GM12878 (cell line): ENCODE measurements at regions not wholly inside any gene's neighbourhood (a gene's known extent, or its start where the extent isn't known, plus 50 kb on each side); places are given as distances from the start of the nearest gene placed in this dataset.

Source experiments
- ATAC-seq: fragments of 200-7000 bp; cut with Tn5 transposase; 3 replicates; pipeline ENCODE4 v1.9.1; 2020; ENCODE audit warnings: mild to moderate bottlenecking, moderate library complexity
- BruUV-seq: library from RNA; stranded (reverse); fragments of 400-500 nt; replicated peaks from 2 replicates; lab custom pipeline; 2021; lab: Mats Ljungman, UMichigan
- CTCF ChIA-PET: fragments of 300-600 bp; sonication (Branson Sonifier 250); formaldehyde crosslinking; extraction: SDS; loops from one replicate; lab custom pipeline; 2021; ENCODE audit warnings: inconsistent platforms; lab: Yijun Ruan, JAX
- POLR2A ChIA-PET: fragments of 350-600 bp; formaldehyde crosslinking; extraction: SDS; loops from one replicate; lab custom pipeline; 2021; ENCODE audit warnings: inconsistent platforms; lab: Charles Lee
- RAD21 ChIA-PET: fragments of 300-600 bp; sonication (Branson Sonifier 250); formaldehyde crosslinking; loops from one replicate; lab custom pipeline; 2023; ENCODE audit warnings: antibody characterized with exemption; ENCODE audit not compliant: unreplicated experiment; lab: Charles Lee
- SMC1A ChIA-PET: fragments of 300-600 bp; sonication (Branson Sonifier 250); formaldehyde crosslinking; loops from one replicate; lab custom pipeline; 2023; ENCODE audit not compliant: unreplicated experiment, uncharacterized antibody; lab: Charles Lee
- DNase-seq: peaks from one replicate; pipeline ENCODE4 v3.0.0-alpha.2; 2011; ENCODE audit warnings: low read depth, low spot score
- FAIRE-seq: peaks from 3 replicates; lab custom pipeline; 2011; peaks lifted over from hg19 to GRCh38; lab: Jason Lieb, UNC
- H2AFZ ChIP-seq: 2 replicates; pipeline ENCODE4 v1.6.0; 2011; ENCODE audit warnings: low read depth, low read length, control low read depth; ENCODE audit not compliant: control insufficient read depth
- H3K27ac ChIP-seq: 2 replicates; pipeline ENCODE4 v1.5.1; 2011; ENCODE audit warnings: control low read depth; ENCODE audit not compliant: control insufficient read depth, insufficient read depth
- H3K27me3 ChIP-seq, 2 experiments: replicated peaks in 1 of 2; 2 replicates each; pipeline versions ENCODE4 v1.6.0 to v1.6.1; 2011; ENCODE audit warnings: low read length in 1 of 2; ENCODE audit not compliant: control insufficient read depth in 2 of 2, insufficient read depth in 2 of 2
- H3K36me3 ChIP-seq, 2 experiments: 2 replicates each; pipeline ENCODE4 v1.5.1; 2011; ENCODE audit warnings: low read length in 1 of 2; ENCODE audit not compliant: control insufficient read depth in 2 of 2, insufficient read depth in 2 of 2
- H3K4me1 ChIP-seq: 2 replicates; pipeline ENCODE4 v1.6.1; 2011; ENCODE audit warnings: mild to moderate bottlenecking, low read length, moderate library complexity, mixed read lengths; ENCODE audit not compliant: control insufficient read depth, insufficient read depth
- H3K4me2 ChIP-seq: 2 replicates; pipeline ENCODE4 v1.6.0; 2011; ENCODE audit warnings: control low read depth; ENCODE audit not compliant: control insufficient read depth, insufficient read depth
- H3K4me3 ChIP-seq: fragments of 200-600 bp; sonication (generic); 2 replicates; pipeline ENCODE4 v1.5.1; 2016
- H3K79me2 ChIP-seq: 2 replicates; pipeline ENCODE4 v1.6.0; 2011; ENCODE audit warnings: low read length; ENCODE audit not compliant: control insufficient read depth, insufficient read depth
- H3K9ac ChIP-seq: 2 replicates; pipeline ENCODE4 v1.8.0; 2011; ENCODE audit warnings: low read length, control low read depth, mixed read lengths; ENCODE audit not compliant: control insufficient read depth, insufficient read depth
- H3K9me3 ChIP-seq: replicated peaks from 3 replicates; pipeline ENCODE4 v1.5.1; 2011; ENCODE audit warnings: mild to moderate bottlenecking, low read length; ENCODE audit not compliant: control insufficient read depth, insufficient read depth
- H4K20me1 ChIP-seq: 2 replicates; pipeline ENCODE4 v1.6.0; 2011; ENCODE audit not compliant: control insufficient read depth, insufficient read depth
- ATF7 ChIP-seq: fragments of 450-650 bp; IDR thresholded peaks from 2 replicates; pipeline ENCODE4 v1.6.1; 2016; ENCODE audit warnings: low read depth, mild to moderate bottlenecking
- BCL11A ChIP-seq: IDR thresholded peaks from 2 replicates; pipeline ENCODE4 v1.6.1; 2011; ENCODE audit warnings: low read depth, low read length
- ESRRA ChIP-seq: IDR thresholded peaks from 2 replicates; pipeline ENCODE4 v1.6.1; 2012; ENCODE audit warnings: mild to moderate bottlenecking, low read length, improper control_type of control experiment
- FOXM1 ChIP-seq: IDR thresholded peaks from 2 replicates; pipeline ENCODE4 v1.6.1; 2012; ENCODE audit warnings: low read depth, mild to moderate bottlenecking, inconsistent platforms, low read length, moderate library complexity
- JUND ChIP-seq: IDR thresholded peaks from 2 replicates; pipeline ENCODE4 v1.6.1; 2012; ENCODE audit warnings: low read depth, mild to moderate bottlenecking, low read length, improper control_type of control experiment, moderate library complexity
- MEF2B ChIP-seq: fragments of 450-650 bp; IDR thresholded peaks from 2 replicates; pipeline ENCODE4 v1.6.1; 2018; ENCODE audit warnings: mild to moderate bottlenecking, moderate library complexity; ENCODE audit not compliant: partially characterized antibody, poor library complexity, severe bottlenecking
- NR2F1 ChIP-seq: fragments of 450-650 bp; conservative IDR thresholded peaks from 2 replicates; pipeline ENCODE4 v1.6.1; 2017; ENCODE audit warnings: mild to moderate bottlenecking
- NRF1 ChIP-seq: conservative IDR thresholded peaks from 2 replicates; pipeline ENCODE4 v1.6.1; 2011; ENCODE audit warnings: mild to moderate bottlenecking, low read depth, low read length, improper control_type of control experiment
- PML ChIP-seq: IDR thresholded peaks from 2 replicates; pipeline ENCODE4 v1.6.1; 2012; ENCODE audit warnings: low read length, inconsistent platforms
- RAD51 ChIP-seq: fragments of 450-650 bp; IDR thresholded peaks from 2 replicates; pipeline ENCODE4 v1.6.1; 2016; ENCODE audit warnings: moderate library complexity, mild to moderate bottlenecking, inconsistent platforms
- SREBF2 ChIP-seq: IDR thresholded peaks from 2 replicates; pipeline ENCODE4 v1.6.1; 2012; ENCODE audit warnings: mild to moderate bottlenecking, low read length
- ZBTB4 ChIP-seq: fragments of 450-650 bp; formaldehyde crosslinking; IDR thresholded peaks from 2 replicates; pipeline ENCODE4 v1.4.0; 2022; ENCODE audit warnings: mild to moderate bottlenecking, moderate library complexity
- WGBS: methylation state at CpG from one replicate; pipeline ENCODE4 v1.1.6; 2016; ENCODE audit warnings: low lambda C conversion rate; ENCODE audit not compliant: insufficient replicate concordance, insufficient coverage; ENCODE audit errors: missing lambda C conversion rate; 5-methylcytosine and 5-hydroxymethylcytosine counted together
- in situ Hi-C: fragments of 300-500 bp; cut with MboI; formaldehyde crosslinking; loops from 9 replicates; pipeline ENCODE4 v1.14.3; 2018; ENCODE audit warnings: mixed read lengths
- intact Hi-C: fragments of 100-400 bp; cut with micrococcal nuclease; formaldehyde crosslinking; loops from one replicate; pipeline ENCODE4 v1.14.2; 2022; ENCODE audit not compliant: unreplicated experiment

- no peaks in the 10 kb centered on the region for H3K79me2 ChIP-seq
- intact Hi-C loops (no loop called here), in situ Hi-C loops (no loop called here)
- no peak overlapping the region for H3K4me3 ChIP-seq
- no peak overlapping the region for H3K4me2 ChIP-seq
- no peak for ATAC-seq
- no peaks in the 10 kb centered on the region for H3K4me1 ChIP-seq
- no peaks in the 10 kb centered on the region for H3K36me3 ChIP-seq
- CTCF ChIA-PET, result no interaction called here
- SMC1A ChIA-PET, result no interaction called here
- H3K27me3 ChIP-seq, result no peaks in the 10 kb centered on the region; a peak in 2 of 4 replicates
- no peak for FAIRE-seq
- DNase-seq, result no peak
- no peak overlapping the region for H2AFZ ChIP-seq
- no TSS peak for BruUV-seq
- TF ChIP-seq RAD51, result no peak
- no peak for TF ChIP-seq FOXM1
- TF ChIP-seq SREBF2, result no peak
- no peak for TF ChIP-seq NRF1
- no peak for TF ChIP-seq JUND
- no peak for TF ChIP-seq ESRRA
- TF ChIP-seq NR2F1, result no peak
- TF ChIP-seq PML, result no peak
- no peak for TF ChIP-seq ATF7
- no peak for TF ChIP-seq ZBTB4 (CRISPR knock-in tag)
- TF ChIP-seq BCL11A, result no peak
- TF ChIP-seq MEF2B, result no peak
- TF ChIP-seq, all 136 proteins: peak for 0
- ChIA-PET POLR2A (no interaction called here), RAD21 (no interaction called here)
- H4K20me1 ChIP-seq, result no peaks in the 10 kb centered on the region
- H3K9ac ChIP-seq, result no peak overlapping the region
- H3K9me3 ChIP-seq, result no peaks in the 10 kb centered on the region
- WGBS, result 1% methylated on average over 11 of the region's 11 CpGs
- H3K27ac ChIP-seq, result no peak overlapping the region
Observed at GRCh38 chr10:44465401-44466115, 80.7 kb upstream of the CXCL12 start.
